22Rv1 (cell line): ENCODE measurements at regions not wholly inside any gene's neighbourhood (a gene's known extent, or its start where the extent isn't known, plus 50 kb on each side); places are given as distances from the start of the nearest gene placed in this dataset.

ENCODE experiments used
- H3K27ac ChIP-seq: fragments of 450-650 bp; 2 replicates; pipeline ENCODE4 v1.5.1; 2017
- CTCF ChIP-seq: fragments of 450-650 bp; IDR thresholded peaks from 2 replicates; pipeline ENCODE4 v1.5.1; 2017; ENCODE audit warnings: mild to moderate bottlenecking
- ZFX ChIP-seq: fragments of 450-650 bp; IDR thresholded peaks from 2 replicates; pipeline ENCODE4 v1.6.1; 2017; ENCODE audit warnings: antibody characterized with exemption, borderline replicate concordance

GRCh38 chr2:226489775-226490541, 309.7 kb downstream of the IRS1 start:
- H3K27ac ChIP-seq = no peak overlapping the region

GRCh38 chr2:226488034-226488433, 311.6 kb downstream of the IRS1 start:
- H3K27ac ChIP-seq = no peak overlapping the region
- TF ChIP-seq CTCF = no peak
- no peak for TF ChIP-seq ZFX

More at GRCh38 chr2:226489775-226490541, 309.7 kb downstream of the IRS1 start:
- TF ChIP-seq ZFX (no peak), CTCF (no peak)

GRCh38 chr2:226487573-226487972, 312.0 kb downstream of the IRS1 start:
- TF ChIP-seq CTCF (no peak), ZFX (no peak)
- no peak overlapping the region for H3K27ac ChIP-seq

GRCh38 chr2:226483745-226484619, 315.6 kb downstream of the IRS1 start:
- no peak for TF ChIP-seq ZFX
- TF ChIP-seq CTCF = no peak
- H3K27ac ChIP-seq = no peak overlapping the region

- H3K27ac ChIP-seq = no peak overlapping the region
- TF ChIP-seq ZFX = no peak
- TF ChIP-seq CTCF = no peak
These were observed 316.5 kb downstream of the IRS1 start for GRCh38 chr2:226483143-226483542.

- no peak overlapping the region for H3K27ac ChIP-seq
- no peak for TF ChIP-seq CTCF
- no peak for TF ChIP-seq ZFX
These were observed 321.4 kb downstream of the IRS1 start for GRCh38 chr2:226478109-226478809.
